Naive thymus-derived CD4-positive, alpha-beta T cell (primary cell): ENCODE measurements at regions not wholly inside any gene's neighbourhood (a gene's known extent, or its start where the extent isn't known, plus 50 kb on each side); places are given as distances from the start of the nearest gene placed in this dataset.

Experiments
- ATAC-seq: fragments of 150-1000 bp; cut with Tn5 transposase; 2 replicates; pipeline ENCODE4 v1.10.0; 2021; ENCODE audit warnings: mild to moderate bottlenecking, moderate library complexity
- CTCF ChIA-PET: fragments of 350-600 bp; sonication (Branson Sonifier 250); formaldehyde crosslinking; loops from one replicate; lab custom pipeline; 2021; ENCODE audit warnings: antibody characterized with exemption; lab: Charles Lee
- POLR2A ChIA-PET: fragments of 350-600 bp; sonication (Branson Sonifier 250); formaldehyde crosslinking; loops from one replicate; lab custom pipeline; 2021; ENCODE audit warnings: antibody characterized with exemption, inconsistent platforms; lab: Charles Lee
- DNase-seq, 9 donors: peaks; one replicate each; pipeline versions ENCODE4 v3.0.0 to v3.0.0-alpha.2; 2020 to 2022; ENCODE audit warnings: mixed read lengths in 1 of 9
- H3K27ac ChIP-seq: one replicate; pipeline ENCODE4 v1.7.0; 2013; ENCODE audit warnings: mild to moderate bottlenecking, low read depth, low read length, moderate library complexity
- H3K27me3 ChIP-seq, 2 donors: one replicate each; pipeline ENCODE4 v1.7.0; 2013; ENCODE audit warnings: low read length in 2 of 2, mild to moderate bottlenecking in 2 of 2, moderate library complexity in 2 of 2; ENCODE audit not compliant: control insufficient read depth in 2 of 2, insufficient read depth in 2 of 2
- H3K36me3 ChIP-seq, 3 experiments: 1 replicate in 2 of 3; 2 replicates in 1 of 3; pipeline ENCODE4 v1.7.0; 2013; ENCODE audit warnings: low read length in 3 of 3, mild to moderate bottlenecking in 3 of 3, moderate library complexity in 1 of 3; ENCODE audit not compliant: insufficient read depth in 3 of 3, control insufficient read depth in 2 of 3
- H3K4me1 ChIP-seq, 2 donors: one replicate each; pipeline ENCODE4 v1.7.0; 2013; ENCODE audit warnings: low read length in 2 of 2, mild to moderate bottlenecking in 2 of 2, moderate library complexity in 1 of 2; ENCODE audit not compliant: control insufficient read depth in 2 of 2, insufficient read depth in 2 of 2
- H3K4me3 ChIP-seq: 2 replicates; pipeline ENCODE4 v1.7.0; 2013; ENCODE audit warnings: mild to moderate bottlenecking, low read length
- H3K9me3 ChIP-seq, 3 experiments: 1 replicate in 2 of 3; 2 replicates in 1 of 3; pipeline ENCODE4 v1.7.0; 2013; ENCODE audit warnings: low read length in 3 of 3; ENCODE audit not compliant: control insufficient read depth in 2 of 3
- H3K27ac Mint-ChIP-seq, 9 donors: one replicate each; pipeline ENCODE4 v1.8.0; 2020 to 2022; ENCODE audit warnings: mixed read lengths in 9 of 9, mild to moderate bottlenecking in 8 of 9, moderate library complexity in 5 of 9, inconsistent platforms in 2 of 9
- H3K27me3 Mint-ChIP-seq, 5 donors: one replicate each; pipeline ENCODE4 v1.8.0; 2021 to 2022; ENCODE audit warnings: mixed read lengths in 5 of 5, mild to moderate bottlenecking in 1 of 5
- H3K36me3 Mint-ChIP-seq, 5 donors: one replicate each; pipeline ENCODE4 v1.8.0; 2020 to 2022; ENCODE audit warnings: mixed read lengths in 5 of 5, mild to moderate bottlenecking in 3 of 5, inconsistent platforms in 1 of 5
- H3K4me1 Mint-ChIP-seq, 7 donors: one replicate each; pipeline ENCODE4 v1.8.0; 2020 to 2022; ENCODE audit warnings: mixed read lengths in 7 of 7, mild to moderate bottlenecking in 3 of 7, inconsistent platforms in 1 of 7
- H3K4me3 Mint-ChIP-seq, 10 donors: one replicate each; pipeline ENCODE4 v1.8.0; 2020 to 2022; ENCODE audit warnings: mild to moderate bottlenecking in 10 of 10, mixed read lengths in 10 of 10, moderate library complexity in 6 of 10, inconsistent platforms in 2 of 10
- H3K9me3 Mint-ChIP-seq, 11 donors: one replicate each; pipeline ENCODE4 v1.8.0; 2020 to 2022; ENCODE audit warnings: mixed read lengths in 11 of 11, mild to moderate bottlenecking in 4 of 11, inconsistent platforms in 1 of 11, moderate library complexity in 1 of 11
- intact Hi-C, 2 donors: fragments of 100-400 bp; cut with micrococcal nuclease; formaldehyde crosslinking; loops; one replicate each; pipeline ENCODE4 v1.15.1; 2023

- no peaks in the 10 kb centered on the region for H3K27me3 ChIP-seq
- no peaks in the 10 kb centered on the region for H3K9me3 ChIP-seq
- intact Hi-C loops: no loop called here
- Mint-ChIP-seq H3K4me3 (no peak overlapping the region), H3K27ac (no peak overlapping the region), H3K36me3 (no peaks in the 10 kb centered on the region), H3K27me3 (peaks cover 17 to 60% (median 36%) of the 10 kb centered on the region in 5 donors), H3K9me3 (no peaks in the 10 kb centered on the region), H3K4me1 (no peaks in the 10 kb centered on the region)
- no peak overlapping the region for H3K27ac ChIP-seq
- DNase-seq (no peak), ATAC-seq (no peak)
- no peak overlapping the region for H3K4me3 ChIP-seq
- H3K4me1 ChIP-seq: no peaks in the 10 kb centered on the region
- no peaks in the 10 kb centered on the region for H3K36me3 ChIP-seq
- ChIA-PET POLR2A (no interaction called here), CTCF (no interaction called here)
Observed at GRCh38 chr5:38663249-38663648, 106.8 kb upstream of the LIFR start.

- Mint-ChIP-seq H3K36me3 (no peaks in the 10 kb centered on the region), H3K9me3 (peaks cover 0 to 1% (median 0%) of the 10 kb centered on the region in 11 donors), H3K4me3 (no peak overlapping the region), H3K27ac (no peak overlapping the region), H3K27me3 (peaks cover 12 to 40% (median 27%) of the 10 kb centered on the region in 5 donors), H3K4me1 (no peaks in the 10 kb centered on the region)
- Histone ChIP-seq H3K4me1 (no peaks in the 10 kb centered on the region), H3K36me3 (no peaks in the 10 kb centered on the region), H3K9me3 (no peaks in the 10 kb centered on the region), H3K4me3 (no peak overlapping the region), H3K27ac (no peak overlapping the region), H3K27me3 (no peaks in the 10 kb centered on the region)
- intact Hi-C loops: loop anchor here in 1 of 2 donors (1.0 kb wide), 1 partner anchor 226 kb away; no protein-coding TSS in a partner anchor
- no peak for ATAC-seq
- POLR2A ChIA-PET: no interaction called here
- CTCF ChIA-PET: no interaction called here
- DNase-seq: no peak
Observed at GRCh38 chr5:38666668-38667498, 110.4 kb upstream of the LIFR start.

GRCh38 chr5:38667499-38667776 lies 111.0 kb upstream of the LIFR start:
- Histone ChIP-seq H3K4me1 (no peaks in the 10 kb centered on the region), H3K27me3 (no peaks in the 10 kb centered on the region), H3K9me3 (no peaks in the 10 kb centered on the region), H3K4me3 (no peak overlapping the region), H3K27ac (no peak overlapping the region), H3K36me3 (no peaks in the 10 kb centered on the region)
- POLR2A ChIA-PET: no interaction called here
- Mint-ChIP-seq H3K27me3 (peaks cover 10 to 38% (median 24%) of the 10 kb centered on the region in 5 donors), H3K36me3 (no peaks in the 10 kb centered on the region), H3K4me1 (no peaks in the 10 kb centered on the region), H3K27ac (no peak overlapping the region), H3K9me3 (peaks cover 0 to 1% (median 0%) of the 10 kb centered on the region in 11 donors), H3K4me3 (no peak overlapping the region)
- no peak for DNase-seq
- CTCF ChIA-PET: no interaction called here
- ATAC-seq: no peak
- intact Hi-C loops: loop anchor here in 1 of 2 donors (1.0 kb wide), 1 partner anchor 226 kb away; no protein-coding TSS in a partner anchor

- H3K4me1 ChIP-seq: no peaks in the 10 kb centered on the region
- no peak overlapping the region for H3K4me3 Mint-ChIP-seq
- no peaks in the 10 kb centered on the region for H3K36me3 Mint-ChIP-seq
- no peak overlapping the region for H3K27ac ChIP-seq
- H3K27me3 ChIP-seq: no peaks in the 10 kb centered on the region
- DNase-seq (no peak), ATAC-seq (no peak)
- no peak overlapping the region for H3K4me3 ChIP-seq
- intact Hi-C loops: no loop called here
- H3K36me3 ChIP-seq: no peaks in the 10 kb centered on the region
- no peaks in the 10 kb centered on the region for H3K4me1 Mint-ChIP-seq
- H3K9me3 Mint-ChIP-seq: peaks cover 0 to 4% (median 0%) of the 10 kb centered on the region in 11 donors
- no peaks in the 10 kb centered on the region for H3K9me3 ChIP-seq
- ChIA-PET CTCF (no interaction called here), POLR2A (no interaction called here)
- H3K27ac Mint-ChIP-seq: no peak overlapping the region
- peaks cover 7 to 34% (median 23%) of the 10 kb centered on the region in 5 donors for H3K27me3 Mint-ChIP-seq
Observed at GRCh38 chr5:38669361-38669880, 113.0 kb upstream of the LIFR start.

GRCh38 chr5:38670066-38670465 lies 113.6 kb upstream of the LIFR start:
- Histone ChIP-seq H3K9me3 (no peaks in the 10 kb centered on the region), H3K4me1 (no peaks in the 10 kb centered on the region), H3K27me3 (no peaks in the 10 kb centered on the region), H3K27ac (no peak overlapping the region), H3K36me3 (no peaks in the 10 kb centered on the region), H3K4me3 (no peak overlapping the region)
- ATAC-seq (no peak), DNase-seq (no peak)
- no peak overlapping the region for H3K4me3 Mint-ChIP-seq
- no peaks in the 10 kb centered on the region for H3K36me3 Mint-ChIP-seq
- H3K4me1 Mint-ChIP-seq: no peaks in the 10 kb centered on the region
- ChIA-PET CTCF (no interaction called here), POLR2A (no interaction called here)
- intact Hi-C loops: no loop called here
- H3K27me3 Mint-ChIP-seq: peaks cover 7 to 32% (median 23%) of the 10 kb centered on the region in 5 donors
- no peak overlapping the region for H3K27ac Mint-ChIP-seq
- H3K9me3 Mint-ChIP-seq: peaks cover 0 to 5% (median 1%) of the 10 kb centered on the region in 11 donors

GRCh38 chr5:38670878-38671277 lies 114.4 kb upstream of the LIFR start:
- H3K36me3 Mint-ChIP-seq: no peaks in the 10 kb centered on the region
- CTCF ChIA-PET: no interaction called here
- Histone ChIP-seq H3K4me1 (no peaks in the 10 kb centered on the region), H3K9me3 (no peaks in the 10 kb centered on the region), H3K4me3 (no peak overlapping the region), H3K27me3 (no peaks in the 10 kb centered on the region), H3K27ac (no peak overlapping the region), H3K36me3 (no peaks in the 10 kb centered on the region)
- H3K27me3 Mint-ChIP-seq: peaks cover 8 to 32% (median 19%) of the 10 kb centered on the region in 5 donors
- H3K27ac Mint-ChIP-seq: no peak overlapping the region
- intact Hi-C loops: no loop called here
- DNase-seq: no peak
- no peak overlapping the region for H3K4me3 Mint-ChIP-seq
- H3K9me3 Mint-ChIP-seq: peaks cover 0 to 11% (median 2%) of the 10 kb centered on the region in 11 donors
- no peak for ATAC-seq
- H3K4me1 Mint-ChIP-seq: no peaks in the 10 kb centered on the region
- POLR2A ChIA-PET: no interaction called here
